ENCODE measurements at regions not wholly inside any gene's neighbourhood (a gene's known extent, or its start where the extent isn't known, plus 50 kb on each side); places are given as distances from the start of the nearest gene placed in this dataset.

GRCh38 chr2:193867454-193867853 is 1672.7 kb upstream of the TMEFF2 start:
- no peak for DNase-seq (ENCODE audit: low spot score)

GRCh38 chr2:193861557-193861956 is 1666.8 kb upstream of the TMEFF2 start:
- H3K27ac ChIP-seq = no peak overlapping the region
- DNase-seq (ENCODE audit: low spot score) = no peak
- no peak for TF ChIP-seq CTCF (IDR thresholded peaks at IDR 0.05)
- H3K4me3 ChIP-seq = no peak overlapping the region

More at GRCh38 chr2:193867454-193867853, 1672.7 kb upstream of the TMEFF2 start:
- no peak overlapping the region for H3K4me3 ChIP-seq
- TF ChIP-seq CTCF (IDR thresholded peaks at IDR 0.05) = no peak
- no peak overlapping the region for H3K27ac ChIP-seq

- TF ChIP-seq CTCF (IDR thresholded peaks at IDR 0.05) = no peak
- no peak overlapping the region for H3K4me3 ChIP-seq
- DNase-seq (ENCODE audit: low spot score) = no peak
Observed at GRCh38 chr2:193847991-193848390, 1653.3 kb upstream of the TMEFF2 start.

DNA sequence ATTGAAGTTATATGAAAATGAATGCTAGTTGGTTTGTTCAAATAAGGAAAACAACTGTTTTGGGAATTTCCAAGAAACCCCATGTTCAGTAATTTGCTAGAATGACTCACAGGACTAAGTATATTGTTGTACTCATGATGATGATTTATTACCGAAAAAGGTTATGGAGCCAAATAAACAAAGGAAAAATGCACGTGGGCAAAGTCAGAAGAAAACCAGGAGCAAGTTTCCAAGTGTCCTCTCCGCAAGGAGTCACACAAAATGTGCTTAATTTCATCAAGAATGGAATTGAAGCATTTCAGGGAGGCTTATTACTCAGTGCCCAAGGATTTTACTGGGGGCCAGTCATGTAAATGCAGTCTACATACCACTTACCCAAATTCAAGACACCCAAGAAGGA is 1652.4 kb upstream of the TMEFF2 start:
- Histone ChIP-seq H3K27ac (no peak overlapping the region), H3K4me3 (no peak overlapping the region)
- TF ChIP-seq CTCF (IDR thresholded peaks at IDR 0.05) = no peak
- DNase-seq (ENCODE audit: low spot score) = no peak

More at GRCh38 chr2:193847991-193848390, 1653.3 kb upstream of the TMEFF2 start:
- no peak overlapping the region for H3K27ac ChIP-seq

DNA sequence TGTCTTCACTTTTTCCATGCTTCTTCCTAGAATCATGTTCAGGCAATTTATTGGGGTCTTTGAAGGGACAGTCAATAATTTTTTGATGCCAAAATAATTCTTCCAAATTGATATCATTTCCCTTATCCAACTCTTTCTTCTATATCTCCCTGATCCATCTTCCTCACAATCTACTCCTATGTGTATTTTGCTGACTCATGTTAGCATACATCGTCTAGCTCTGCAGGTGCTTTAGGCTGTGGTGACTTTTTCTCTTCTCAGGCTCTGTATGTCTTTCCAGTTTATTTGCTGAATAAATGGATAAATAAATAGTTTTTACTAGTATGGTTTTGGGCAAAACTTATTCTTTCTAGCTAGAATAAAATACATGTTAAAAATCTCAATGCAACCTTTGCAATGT is 1650.9 kb upstream of the TMEFF2 start:
- Histone ChIP-seq H3K4me3 (no peak overlapping the region), H3K27ac (no peak overlapping the region)
- no peak for DNase-seq (ENCODE audit: low spot score)
- TF ChIP-seq CTCF (IDR thresholded peaks at IDR 0.05) = no peak

DNA sequence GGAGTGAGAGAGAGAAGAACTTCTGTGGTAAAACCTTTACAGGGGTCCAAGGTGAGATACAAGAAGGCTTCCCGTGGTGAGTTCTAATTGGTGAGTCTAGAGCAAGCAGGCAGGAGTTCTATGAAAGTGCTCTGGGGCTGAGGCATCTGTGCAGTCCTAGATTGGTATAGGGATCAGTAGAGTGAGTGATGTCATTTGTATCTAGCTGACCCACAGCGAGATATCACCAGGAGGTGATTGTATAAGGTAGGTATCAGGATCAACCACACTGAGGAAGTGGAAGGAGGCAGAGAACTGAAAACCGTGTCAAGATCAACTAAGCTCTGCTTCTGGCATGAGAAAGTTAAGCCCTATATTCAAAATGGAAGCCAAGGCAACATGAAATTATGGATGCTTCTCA is 1648.9 kb upstream of the TMEFF2 start:
- no peak overlapping the region for H3K4me3 ChIP-seq
- H3K27ac ChIP-seq = no peak overlapping the region
- no peak for DNase-seq (ENCODE audit: low spot score)
- TF ChIP-seq CTCF (IDR thresholded peaks at IDR 0.05) = no peak

DNA sequence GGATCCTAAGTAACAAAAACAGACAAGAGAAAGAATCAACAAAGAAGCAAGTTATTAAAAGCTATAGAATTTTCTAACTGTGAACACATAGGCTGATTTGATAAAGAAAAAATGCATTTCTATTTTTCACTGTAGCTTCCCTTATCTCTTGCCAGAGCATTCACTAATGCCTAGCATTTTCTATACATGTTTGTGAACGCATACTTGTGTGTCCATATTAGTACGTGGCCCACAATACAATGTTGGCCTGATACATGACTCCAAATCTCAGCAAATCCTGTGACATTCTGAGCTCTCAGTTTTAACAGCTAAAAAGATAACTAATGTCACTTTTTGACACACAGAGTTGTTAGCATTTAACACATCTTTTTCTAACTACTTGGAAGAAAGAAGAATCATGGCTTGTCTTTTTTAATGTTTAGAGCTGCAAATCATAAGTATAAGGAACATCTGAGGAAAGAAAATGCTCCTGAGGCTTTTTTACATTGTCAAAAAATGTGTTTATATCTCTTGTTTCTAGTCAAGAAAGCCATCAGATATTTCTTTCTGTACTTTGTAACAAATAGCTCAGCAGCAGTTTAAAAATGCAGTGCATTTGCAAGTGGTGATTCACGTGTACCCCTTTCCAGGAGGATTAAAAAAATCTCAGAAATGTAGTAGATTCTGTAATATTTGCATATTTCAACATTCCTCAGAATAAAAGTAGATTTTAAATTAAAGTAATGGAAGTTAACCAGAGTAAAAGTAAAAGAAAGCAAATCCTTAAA is 1646.8 kb upstream of the TMEFF2 start:
- H3K27ac ChIP-seq = no peak overlapping the region
- no peak overlapping the region for H3K4me3 ChIP-seq
- no peak for DNase-seq (ENCODE audit: low spot score)
- no peak for TF ChIP-seq CTCF (IDR thresholded peaks at IDR 0.05)
